ENCODE measurements at regions not wholly inside any gene's neighbourhood (a gene's known extent, or its start where the extent isn't known, plus 50 kb on each side); places are given as distances from the start of the nearest gene placed in this dataset.

DNA sequence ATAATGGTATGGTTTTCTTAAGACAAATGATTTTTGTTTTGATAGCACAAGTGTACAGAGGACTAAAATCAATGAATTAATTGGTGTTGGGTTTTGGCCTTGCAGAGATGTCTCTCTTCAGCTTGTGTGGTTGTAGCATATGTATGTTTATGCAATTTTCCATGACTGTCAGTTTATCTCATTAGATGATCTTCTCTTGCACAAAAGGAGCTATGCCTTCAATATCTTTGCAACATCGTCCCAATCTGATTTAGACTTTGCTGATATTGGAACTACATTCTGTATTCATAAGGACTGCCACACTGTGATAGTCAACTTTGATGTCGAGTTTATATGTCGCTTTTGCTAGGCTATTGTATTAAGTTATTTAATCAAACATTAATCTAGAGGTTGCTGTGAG is 140.0 kb upstream of the TAF11L2 start:
- H3K9me2 ChIP-seq (replicated peaks; ENCODE audit: control insufficient read depth, low read length) = no peaks in the 10 kb centered on the region
- no peak overlapping the region for H3K27ac ChIP-seq (ENCODE audit: low read depth, low read length)

GRCh38 chr5:17359451-17360011 is 138.5 kb upstream of the TAF11L2 start:
- Histone ChIP-seq H3K27ac (ENCODE audit: low read depth, low read length) (no peak overlapping the region), H3K4me2 (ENCODE audit: low read length) (no peak overlapping the region), H3K4me1 (ENCODE audit: control insufficient read depth, low read length) (peaks cover 14% of the 10 kb centered on the region), H3K9me3 (ENCODE audit: control insufficient read depth, insufficient read depth, low read length) (peaks cover 6% of the 10 kb centered on the region; the same call in 1 of the 2 replicates), H3F3A (ENCODE audit: control insufficient read depth, insufficient read depth) (no peaks in the 10 kb centered on the region), H3K36me3 (ENCODE audit: control insufficient read depth, low read length) (no peaks in the 10 kb centered on the region), H3K27me3 (ENCODE audit: control insufficient read depth, low read length) (no peaks in the 10 kb centered on the region), H3K79me2 (ENCODE audit: control insufficient read depth, low read length) (no peaks in the 10 kb centered on the region), H4K20me1 (ENCODE audit: control insufficient read depth, insufficient read depth, low read depth, low read length) (no peaks in the 10 kb centered on the region), H3K9me2 (replicated peaks; ENCODE audit: control insufficient read depth, low read length) (no peaks in the 10 kb centered on the region), H3K4me3 (ENCODE audit: low read length) (no peak overlapping the region)
- TF ChIP-seq CTCF (IDR thresholded peaks at IDR 0.05; ENCODE audit: low read depth, low read length, poor library complexity, severe bottlenecking) (no peak), EZH2phosphoT487 (IDR thresholded peaks at IDR 0.05; ENCODE audit: borderline replicate concordance, low read length) (no peak)

More for the DNA sequence above, 140.0 kb upstream of the TAF11L2 start:
- H3K9me3 ChIP-seq (ENCODE audit: control insufficient read depth, insufficient read depth, low read length) = peaks cover 6% of the 10 kb centered on the region; the same call in 1 of the 2 replicates
- no peak overlapping the region for H3K4me2 ChIP-seq (ENCODE audit: low read length)
- no peak for TF ChIP-seq CTCF (IDR thresholded peaks at IDR 0.05; ENCODE audit: low read depth, low read length, poor library complexity, severe bottlenecking)
- no peak for TF ChIP-seq EZH2phosphoT487 (IDR thresholded peaks at IDR 0.05; ENCODE audit: borderline replicate concordance, low read length)
- H3K4me1 ChIP-seq (ENCODE audit: control insufficient read depth, low read length) = peaks cover 14% of the 10 kb centered on the region
- no peaks in the 10 kb centered on the region for H3K79me2 ChIP-seq (ENCODE audit: control insufficient read depth, low read length)
- no peaks in the 10 kb centered on the region for H4K20me1 ChIP-seq (ENCODE audit: control insufficient read depth, insufficient read depth, low read depth, low read length)
- no peaks in the 10 kb centered on the region for H3K36me3 ChIP-seq (ENCODE audit: control insufficient read depth, low read length)
- H3K27me3 ChIP-seq (ENCODE audit: control insufficient read depth, low read length) = no peaks in the 10 kb centered on the region
- H3K4me3 ChIP-seq (ENCODE audit: low read length) = no peak overlapping the region
- no peaks in the 10 kb centered on the region for H3F3A ChIP-seq (ENCODE audit: control insufficient read depth, insufficient read depth)

DNA sequence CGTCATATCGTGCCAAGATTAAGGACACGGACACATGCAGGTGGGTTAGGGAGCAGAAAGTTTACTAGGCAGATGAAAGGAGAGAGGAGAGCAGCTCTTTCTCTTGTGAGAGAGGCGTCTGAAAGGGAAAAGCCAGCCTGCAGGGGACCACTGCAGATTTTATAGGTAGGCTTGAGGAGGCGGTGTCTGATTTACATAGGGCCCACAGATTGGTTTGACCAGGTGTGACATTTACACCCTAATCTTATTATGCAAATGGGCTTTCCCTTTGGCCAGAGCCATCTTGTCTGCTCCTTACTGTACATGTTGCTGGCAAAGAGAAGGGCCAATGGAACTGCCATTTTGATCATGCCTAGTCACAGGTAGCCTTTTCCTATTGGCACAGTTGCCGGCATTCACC is 137.2 kb upstream of the TAF11L2 start:
- H3K79me2 ChIP-seq (ENCODE audit: control insufficient read depth, low read length) = no peaks in the 10 kb centered on the region
- no peaks in the 10 kb centered on the region for H4K20me1 ChIP-seq (ENCODE audit: control insufficient read depth, insufficient read depth, low read depth, low read length)
- no peak overlapping the region for H3K4me3 ChIP-seq (ENCODE audit: low read length)
- H3K27me3 ChIP-seq (ENCODE audit: control insufficient read depth, low read length) = no peaks in the 10 kb centered on the region
- no peaks in the 10 kb centered on the region for H3F3A ChIP-seq (ENCODE audit: control insufficient read depth, insufficient read depth)
- H3K36me3 ChIP-seq (ENCODE audit: control insufficient read depth, low read length) = no peaks in the 10 kb centered on the region
- H3K9me2 ChIP-seq (replicated peaks; ENCODE audit: control insufficient read depth, low read length) = no peaks in the 10 kb centered on the region
- TF ChIP-seq CTCF (IDR thresholded peaks at IDR 0.05; ENCODE audit: low read depth, low read length, poor library complexity, severe bottlenecking) (no peak), EZH2phosphoT487 (IDR thresholded peaks at IDR 0.05; ENCODE audit: borderline replicate concordance, low read length) (no peak)
- no peak overlapping the region for H3K4me2 ChIP-seq (ENCODE audit: low read length)
- H3K4me1 ChIP-seq (ENCODE audit: control insufficient read depth, low read length) = peaks cover 10% of the 10 kb centered on the region
- H3K27ac ChIP-seq (ENCODE audit: low read depth, low read length) = no peak overlapping the region
- H3K9me3 ChIP-seq (ENCODE audit: control insufficient read depth, insufficient read depth, low read length) = peaks cover 3% of the 10 kb centered on the region; the same call in 1 of the 2 replicates

Data from DOHH2 (cell line).